ENCODE measurements at regions not wholly inside any gene's neighbourhood (a gene's known extent, or its start where the extent isn't known, plus 50 kb on each side); places are given as distances from the start of the nearest gene placed in this dataset.

GRCh38 chr6:160818934-160819333 lies 116.9 kb downstream of the PLG start (continued):
- TF ChIP-seq CHD7 (IDR thresholded peaks at IDR 0.05; ENCODE audit: insufficient replicate concordance, low read length), result no peak
- no peak for TF ChIP-seq HDAC2 (IDR thresholded peaks at IDR 0.05; ENCODE audit: borderline replicate concordance in 1 of 2, low read depth in 2 of 2, low read length in 2 of 2)
- TF ChIP-seq BCL11A (IDR thresholded peaks at IDR 0.05; ENCODE audit: low read depth in 2 of 2, low read length in 2 of 2), result no peak
- no peak for TF ChIP-seq ZNF274 (IDR thresholded peaks at IDR 0.05; ENCODE audit: borderline replicate concordance, extremely low read depth, low read length)
- TF ChIP-seq EP300 (IDR thresholded peaks at IDR 0.05; ENCODE audit: borderline replicate concordance in 1 of 2, low read depth in 2 of 2, low read length in 2 of 2), result no peak
- no peak for TF ChIP-seq KDM1A (IDR thresholded peaks at IDR 0.05; ENCODE audit: borderline replicate concordance, low read length)
- TF ChIP-seq USF2 (IDR thresholded peaks at IDR 0.05; ENCODE audit: low read length), result no peak
- no peak for TF ChIP-seq JUND (IDR thresholded peaks at IDR 0.05; ENCODE audit: low read length)
